A673 (cell line): ENCODE measurements at regions not wholly inside any gene's neighbourhood (a gene's known extent, or its start where the extent isn't known, plus 50 kb on each side); places are given as distances from the start of the nearest gene placed in this dataset.

ENCODE experiments used
- BruUV-seq: library from RNA; stranded (reverse); fragments of 400-500 nt; replicated peaks from 2 replicates; lab custom pipeline; 2021; lab: Mats Ljungman, UMichigan
- CTCF ChIA-PET: fragments of 300-600 bp; sonication (Branson Sonifier 250); formaldehyde crosslinking; loops from one replicate; lab custom pipeline; 2022; ENCODE audit warnings: antibody characterized with exemption; lab: Charles Lee
- POLR2A ChIA-PET: fragments of 300-600 bp; sonication (Branson Sonifier 250); formaldehyde crosslinking; loops from one replicate; lab custom pipeline; 2022; ENCODE audit warnings: antibody characterized with exemption; ENCODE audit not compliant: low non-redundant PET; lab: Charles Lee
- DNase-seq: peaks from one replicate; pipeline ENCODE4 v3.0.0-alpha.2; 2015; ENCODE audit warnings: low spot score
- H3K27ac ChIP-seq: fragments of 200-600 bp; sonication (generic); 2 replicates; pipeline ENCODE4 v1.5.1; 2016; ENCODE audit warnings: mixed run types, low read depth, mild to moderate bottlenecking, mixed read lengths, antibody characterized with exemption, low read length; ENCODE audit not compliant: poor library complexity, severe bottlenecking
- H3K27me3 ChIP-seq: fragments of 200-600 bp; sonication (generic); replicated peaks from 2 replicates; pipeline ENCODE4 v1.6.1; 2017; ENCODE audit warnings: mixed run types, low read depth, mild to moderate bottlenecking, mixed read lengths, antibody characterized with exemption, low read length; ENCODE audit not compliant: insufficient read depth, poor library complexity
- H3K36me3 ChIP-seq: fragments of 200-600 bp; sonication (generic); 2 replicates; pipeline ENCODE4 v1.6.1; 2016; ENCODE audit warnings: mixed run types, mild to moderate bottlenecking, mixed read lengths, antibody characterized with exemption, low read length; ENCODE audit not compliant: insufficient read depth, poor library complexity, severe bottlenecking
- H3K4me1 ChIP-seq: fragments of 200-600 bp; sonication (generic); 2 replicates; pipeline ENCODE4 v1.6.1; 2017; ENCODE audit warnings: mixed run types, mild to moderate bottlenecking, mixed read lengths, antibody characterized with exemption, low read length; ENCODE audit not compliant: insufficient read depth, poor library complexity, severe bottlenecking
- H3K4me3 ChIP-seq: fragments of 200-600 bp; sonication (generic); 2 replicates; pipeline ENCODE4 v1.5.1; 2016; ENCODE audit warnings: low read depth, mixed run types, mild to moderate bottlenecking, mixed read lengths, low read length; ENCODE audit not compliant: poor library complexity, severe bottlenecking
- H3K9me3 ChIP-seq: fragments of 200-600 bp; sonication (generic); 2 replicates; pipeline ENCODE4 v1.6.1; 2016; ENCODE audit warnings: mixed run types, low read depth, mild to moderate bottlenecking, mixed read lengths, antibody characterized with exemption, low read length; ENCODE audit not compliant: poor library complexity, severe bottlenecking
- EZH2 ChIP-seq: fragments of 200-600 bp; sonication (generic); IDR thresholded peaks from 2 replicates; pipeline ENCODE4 v1.6.1; 2017; ENCODE audit warnings: borderline replicate concordance, low read depth, mild to moderate bottlenecking, mixed read lengths, antibody characterized with exemption, low read length; ENCODE audit not compliant: poor library complexity, severe bottlenecking
- intact Hi-C: fragments of 100-400 bp; cut with micrococcal nuclease; formaldehyde crosslinking; loops from one replicate; pipeline ENCODE4 v1.10.0; 2022; ENCODE audit not compliant: unreplicated experiment
- TF ChIP-seq, protein P1 (sequence below): fragments of 300-800, 200-600 bp; sonication (generic); conservative IDR thresholded peaks from 2 replicates; pipeline ENCODE4 v1.5.1; 2017; ENCODE audit warnings: low read depth, mild to moderate bottlenecking, antibody characterized with exemption, low read length, moderate library complexity, mixed read lengths

GRCh38 chr16:85330694-85331188 lies 218.5 kb upstream of the CIBAR2 start:
- Histone ChIP-seq H3K9me3 (no peaks in the 10 kb centered on the region), H3K27me3 (no peaks in the 10 kb centered on the region), H3K4me1 (peaks cover 61% of the 10 kb centered on the region), H3K4me3 (no peak overlapping the region), H3K27ac (peak overlapping the region; percentile 41), H3K36me3 (no peaks in the 10 kb centered on the region)
- DNase-seq: peak; percentile 90
- BruUV-seq: no TSS peak
- POLR2A ChIA-PET: no interaction called here
- intact Hi-C loops: no loop called here
- TF ChIP-seq EZH2: no peak
- TF ChIP-seq, protein P1, sequence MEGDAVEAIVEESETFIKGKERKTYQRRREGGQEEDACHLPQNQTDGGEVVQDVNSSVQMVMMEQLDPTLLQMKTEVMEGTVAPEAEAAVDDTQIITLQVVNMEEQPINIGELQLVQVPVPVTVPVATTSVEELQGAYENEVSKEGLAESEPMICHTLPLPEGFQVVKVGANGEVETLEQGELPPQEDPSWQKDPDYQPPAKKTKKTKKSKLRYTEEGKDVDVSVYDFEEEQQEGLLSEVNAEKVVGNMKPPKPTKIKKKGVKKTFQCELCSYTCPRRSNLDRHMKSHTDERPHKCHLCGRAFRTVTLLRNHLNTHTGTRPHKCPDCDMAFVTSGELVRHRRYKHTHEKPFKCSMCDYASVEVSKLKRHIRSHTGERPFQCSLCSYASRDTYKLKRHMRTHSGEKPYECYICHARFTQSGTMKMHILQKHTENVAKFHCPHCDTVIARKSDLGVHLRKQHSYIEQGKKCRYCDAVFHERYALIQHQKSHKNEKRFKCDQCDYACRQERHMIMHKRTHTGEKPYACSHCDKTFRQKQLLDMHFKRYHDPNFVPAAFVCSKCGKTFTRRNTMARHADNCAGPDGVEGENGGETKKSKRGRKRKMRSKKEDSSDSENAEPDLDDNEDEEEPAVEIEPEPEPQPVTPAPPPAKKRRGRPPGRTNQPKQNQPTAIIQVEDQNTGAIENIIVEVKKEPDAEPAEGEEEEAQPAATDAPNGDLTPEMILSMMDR: peak; percentile 66
- CTCF ChIA-PET: interaction anchor here (1.0 kb wide), 1 partner anchor 33 kb away, joined by 4 read pairs; no protein-coding TSS in a partner anchor

- Histone ChIP-seq H3K4me3 (no peak overlapping the region), H3K27ac (no peak overlapping the region), H3K27me3 (no peaks in the 10 kb centered on the region), H3K36me3 (no peaks in the 10 kb centered on the region), H3K9me3 (no peaks in the 10 kb centered on the region), H3K4me1 (peaks cover 61% of the 10 kb centered on the region)
- ChIA-PET POLR2A (interaction anchor here (0.6 kb wide), 1 partner anchor 1224 kb away, joined by 3 read pairs; no protein-coding TSS in a partner anchor), CTCF (interaction anchor here (0.7 kb wide), 2 partner anchors 87 to 236 kb away, joined by 4 to 6 read pairs; no protein-coding TSS in a partner anchor)
- BruUV-seq: no TSS peak
- no peak for DNase-seq
- no peak for TF ChIP-seq EZH2
- TF ChIP-seq, protein P1: no peak
- intact Hi-C loops: no loop called here
These were observed 219.4 kb upstream of the CIBAR2 start for GRCh38 chr16:85331688-85332087.

GRCh38 chr16:85332175-85332574 lies 219.9 kb upstream of the CIBAR2 start:
- intact Hi-C loops: no loop called here
- DNase-seq: no peak
- ChIA-PET POLR2A (interaction anchor here (0.6 kb wide), 1 partner anchor 1223 kb away, joined by 3 read pairs; no protein-coding TSS in a partner anchor), CTCF (interaction anchor here (0.7 kb wide), 2 partner anchors 87 to 236 kb away, joined by 4 to 6 read pairs; no protein-coding TSS in a partner anchor)
- Histone ChIP-seq H3K4me1 (peaks cover 57% of the 10 kb centered on the region), H3K36me3 (no peaks in the 10 kb centered on the region), H3K4me3 (no peak overlapping the region), H3K27me3 (no peaks in the 10 kb centered on the region), H3K27ac (no peak overlapping the region), H3K9me3 (no peaks in the 10 kb centered on the region)
- no peak for TF ChIP-seq EZH2
- TF ChIP-seq, protein P1: no peak
- BruUV-seq: no TSS peak
